Type B pancreatic cell (in vitro differentiated cells): ENCODE measurements at regions not wholly inside any gene's neighbourhood (a gene's known extent, or its start where the extent isn't known, plus 50 kb on each side); places are given as distances from the start of the nearest gene placed in this dataset.

ENCODE experiments used
- DNase-seq: peaks from one replicate; pipeline ENCODE4 v3.0.0; 2021; ENCODE audit warnings: mixed read lengths; ENCODE audit not compliant: unreplicated experiment; ENCODE audit errors: extremely low spot score
- H3K27ac Mint-ChIP-seq: 2 replicates; pipeline ENCODE4 v1.8.0; 2021; ENCODE audit warnings: mild to moderate bottlenecking, mixed read lengths
- H3K27me3 Mint-ChIP-seq: 2 replicates; pipeline ENCODE4 v1.8.0; 2021; ENCODE audit warnings: mixed read lengths
- H3K36me3 Mint-ChIP-seq: 2 replicates; pipeline ENCODE4 v1.8.0; 2021; ENCODE audit warnings: mixed read lengths
- H3K4me1 Mint-ChIP-seq: one replicate; pipeline ENCODE4 v1.8.0; 2021; ENCODE audit warnings: mixed read lengths; ENCODE audit not compliant: unreplicated experiment
- H3K4me3 Mint-ChIP-seq: 2 replicates; pipeline ENCODE4 v1.8.0; 2021; ENCODE audit warnings: mild to moderate bottlenecking, mixed read lengths
- H3K9me3 Mint-ChIP-seq: 2 replicates; pipeline ENCODE4 v1.8.0; 2021; ENCODE audit warnings: mixed read lengths
- TF ChIP-seq, protein P1 (sequence below): fragments of 200-600 bp; sonication (generic); conservative IDR thresholded peaks from 2 replicates; pipeline ENCODE4 v1.5.0; 2021; ENCODE audit warnings: antibody characterized with exemption, mild to moderate bottlenecking

GRCh38 chr2:234741976-234742375, 209.8 kb upstream of the SH3BP4 start:
- no peaks in the 10 kb centered on the region for H3K4me1 Mint-ChIP-seq
- H3K4me3 Mint-ChIP-seq = no peak overlapping the region
- TF ChIP-seq, protein P1, sequence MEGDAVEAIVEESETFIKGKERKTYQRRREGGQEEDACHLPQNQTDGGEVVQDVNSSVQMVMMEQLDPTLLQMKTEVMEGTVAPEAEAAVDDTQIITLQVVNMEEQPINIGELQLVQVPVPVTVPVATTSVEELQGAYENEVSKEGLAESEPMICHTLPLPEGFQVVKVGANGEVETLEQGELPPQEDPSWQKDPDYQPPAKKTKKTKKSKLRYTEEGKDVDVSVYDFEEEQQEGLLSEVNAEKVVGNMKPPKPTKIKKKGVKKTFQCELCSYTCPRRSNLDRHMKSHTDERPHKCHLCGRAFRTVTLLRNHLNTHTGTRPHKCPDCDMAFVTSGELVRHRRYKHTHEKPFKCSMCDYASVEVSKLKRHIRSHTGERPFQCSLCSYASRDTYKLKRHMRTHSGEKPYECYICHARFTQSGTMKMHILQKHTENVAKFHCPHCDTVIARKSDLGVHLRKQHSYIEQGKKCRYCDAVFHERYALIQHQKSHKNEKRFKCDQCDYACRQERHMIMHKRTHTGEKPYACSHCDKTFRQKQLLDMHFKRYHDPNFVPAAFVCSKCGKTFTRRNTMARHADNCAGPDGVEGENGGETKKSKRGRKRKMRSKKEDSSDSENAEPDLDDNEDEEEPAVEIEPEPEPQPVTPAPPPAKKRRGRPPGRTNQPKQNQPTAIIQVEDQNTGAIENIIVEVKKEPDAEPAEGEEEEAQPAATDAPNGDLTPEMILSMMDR = no peak
- H3K9me3 Mint-ChIP-seq = peaks cover 6% of the 10 kb centered on the region
- H3K27me3 Mint-ChIP-seq = no peaks in the 10 kb centered on the region
- no peak overlapping the region for H3K27ac Mint-ChIP-seq
- DNase-seq = no peak
- no peaks in the 10 kb centered on the region for H3K36me3 Mint-ChIP-seq

DNA sequence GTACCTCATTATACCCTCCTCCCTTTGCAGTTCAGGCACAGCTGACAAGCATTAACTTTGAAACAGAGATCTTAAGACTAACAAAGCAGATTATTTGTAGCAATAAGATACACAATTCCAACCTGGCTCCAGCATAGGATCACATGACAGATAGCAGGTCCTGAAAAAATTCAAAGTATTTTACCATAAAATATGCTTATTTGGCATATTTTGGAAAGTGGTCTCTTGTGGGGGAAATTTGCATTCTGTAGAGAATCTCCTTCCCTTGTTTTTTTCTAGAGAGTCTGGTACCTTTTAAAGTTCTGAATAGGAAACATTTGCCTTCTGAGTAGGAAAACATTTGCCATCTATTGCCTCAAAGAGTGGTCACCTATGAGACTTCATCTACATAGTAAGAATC, 212.8 kb upstream of the SH3BP4 start:
- Mint-ChIP-seq H3K27me3 (no peaks in the 10 kb centered on the region), H3K36me3 (no peaks in the 10 kb centered on the region), H3K4me1 (no peaks in the 10 kb centered on the region), H3K27ac (no peak overlapping the region), H3K9me3 (peaks cover 11% of the 10 kb centered on the region), H3K4me3 (no peak overlapping the region)
- TF ChIP-seq, protein P1 = no peak
- DNase-seq = no peak

GRCh38 chr2:234735829-234736228, 216.0 kb upstream of the SH3BP4 start:
- TF ChIP-seq, protein P1 = no peak
- Mint-ChIP-seq H3K4me3 (no peak overlapping the region), H3K27ac (no peak overlapping the region), H3K27me3 (no peaks in the 10 kb centered on the region), H3K4me1 (no peaks in the 10 kb centered on the region), H3K36me3 (no peaks in the 10 kb centered on the region), H3K9me3 (peaks cover 5% of the 10 kb centered on the region)
- no peak for DNase-seq

GRCh38 chr2:234733795-234734600, 217.8 kb upstream of the SH3BP4 start:
- DNase-seq = no peak
- Mint-ChIP-seq H3K4me3 (no peak overlapping the region), H3K27me3 (no peaks in the 10 kb centered on the region), H3K9me3 (peaks cover 5% of the 10 kb centered on the region), H3K36me3 (no peaks in the 10 kb centered on the region), H3K4me1 (no peaks in the 10 kb centered on the region), H3K27ac (no peak overlapping the region)
- TF ChIP-seq, protein P1 = no peak

- TF ChIP-seq, protein P1 = no peak
- Mint-ChIP-seq H3K4me1 (no peaks in the 10 kb centered on the region), H3K9me3 (peaks cover 5% of the 10 kb centered on the region), H3K27me3 (no peaks in the 10 kb centered on the region), H3K27ac (no peak overlapping the region), H3K4me3 (no peak overlapping the region), H3K36me3 (no peaks in the 10 kb centered on the region)
- no peak for DNase-seq
Observed at GRCh38 chr2:234733093-234733489, 218.7 kb upstream of the SH3BP4 start.
